C4-2B (cell line): ENCODE measurements at regions not wholly inside any gene's neighbourhood (a gene's known extent, or its start where the extent isn't known, plus 50 kb on each side); places are given as distances from the start of the nearest gene placed in this dataset.
"Not testable (repeated sequence)": the region's sequence is repeated elsewhere in the genome, so short reads cannot be mapped to it uniquely, and the experiment has no call there.

Experiments used
- H3K27ac ChIP-seq: fragments of 450-650 bp; 2 replicates; pipeline ENCODE4 v1.5.1; 2017
- ZFX ChIP-seq: fragments of 450-650 bp; IDR thresholded peaks from 2 replicates; pipeline ENCODE4 v1.6.1; 2017
- TF ChIP-seq, protein P1 (sequence below): fragments of 450-650 bp; conservative IDR thresholded peaks from 2 replicates; pipeline ENCODE4 v1.5.1; 2017; ENCODE audit warnings: mild to moderate bottlenecking

GRCh38 chr2:82998781-82999180 lies 1460.3 kb downstream of the SUCLG1 start:
- no peak overlapping the region for H3K27ac ChIP-seq
- TF ChIP-seq, protein P1, sequence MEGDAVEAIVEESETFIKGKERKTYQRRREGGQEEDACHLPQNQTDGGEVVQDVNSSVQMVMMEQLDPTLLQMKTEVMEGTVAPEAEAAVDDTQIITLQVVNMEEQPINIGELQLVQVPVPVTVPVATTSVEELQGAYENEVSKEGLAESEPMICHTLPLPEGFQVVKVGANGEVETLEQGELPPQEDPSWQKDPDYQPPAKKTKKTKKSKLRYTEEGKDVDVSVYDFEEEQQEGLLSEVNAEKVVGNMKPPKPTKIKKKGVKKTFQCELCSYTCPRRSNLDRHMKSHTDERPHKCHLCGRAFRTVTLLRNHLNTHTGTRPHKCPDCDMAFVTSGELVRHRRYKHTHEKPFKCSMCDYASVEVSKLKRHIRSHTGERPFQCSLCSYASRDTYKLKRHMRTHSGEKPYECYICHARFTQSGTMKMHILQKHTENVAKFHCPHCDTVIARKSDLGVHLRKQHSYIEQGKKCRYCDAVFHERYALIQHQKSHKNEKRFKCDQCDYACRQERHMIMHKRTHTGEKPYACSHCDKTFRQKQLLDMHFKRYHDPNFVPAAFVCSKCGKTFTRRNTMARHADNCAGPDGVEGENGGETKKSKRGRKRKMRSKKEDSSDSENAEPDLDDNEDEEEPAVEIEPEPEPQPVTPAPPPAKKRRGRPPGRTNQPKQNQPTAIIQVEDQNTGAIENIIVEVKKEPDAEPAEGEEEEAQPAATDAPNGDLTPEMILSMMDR, result no peak
- TF ChIP-seq ZFX, result no peak

DNA sequence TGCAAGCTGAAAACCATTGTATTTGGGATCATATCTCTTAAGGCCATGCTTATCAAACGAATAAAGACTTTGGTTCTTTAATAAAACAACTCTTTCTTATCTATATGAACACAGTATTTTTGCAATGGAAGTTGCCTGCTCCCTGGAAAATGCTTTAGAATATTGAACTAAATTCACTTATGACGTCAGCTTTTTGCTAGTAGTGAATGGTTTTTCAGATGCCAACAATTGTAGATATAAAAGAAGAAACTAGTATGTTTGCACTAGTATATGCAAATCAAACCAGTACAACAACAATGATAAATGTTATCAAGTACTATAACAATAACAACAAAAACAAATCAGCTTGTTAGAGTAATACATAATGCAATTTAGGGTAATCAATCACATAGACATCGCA lies 1462.9 kb downstream of the SUCLG1 start:
- TF ChIP-seq ZFX, result no peak
- TF ChIP-seq, protein P1, result no peak
- H3K27ac ChIP-seq, result no peak overlapping the region

GRCh38 chr2:82994151-82994550 lies 1464.9 kb downstream of the SUCLG1 start:
- TF ChIP-seq ZFX, result no peak
- TF ChIP-seq, protein P1, result no peak

DNA sequence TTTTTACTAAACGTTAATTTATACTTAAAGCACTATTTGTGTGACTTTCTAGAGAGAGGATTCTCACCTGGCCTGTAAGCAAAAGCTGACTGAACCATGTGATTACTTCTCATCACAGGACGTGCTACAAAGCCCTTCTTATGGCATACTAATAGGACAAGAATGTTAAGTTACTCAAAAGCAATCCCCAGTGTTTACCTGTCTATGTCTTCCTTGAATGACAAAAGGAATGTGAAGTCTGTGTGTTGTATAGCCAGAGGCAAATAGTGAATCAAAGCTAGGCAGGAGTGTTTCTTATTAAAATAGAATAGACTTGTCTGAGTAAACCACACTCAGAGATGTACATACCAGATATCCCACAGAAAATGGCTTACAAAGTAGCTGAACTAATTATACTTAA lies 1465.5 kb downstream of the SUCLG1 start:
- TF ChIP-seq ZFX, result no peak
- TF ChIP-seq, protein P1, result no peak
- H3K27ac ChIP-seq, result no peak overlapping the region

More at GRCh38 chr2:82994151-82994550, 1464.9 kb downstream of the SUCLG1 start:
- no peak overlapping the region for H3K27ac ChIP-seq

GRCh38 chr2:82992968-82993367 lies 1466.1 kb downstream of the SUCLG1 start:
- no peak for TF ChIP-seq ZFX
- TF ChIP-seq, protein P1, result no peak
- no peak overlapping the region for H3K27ac ChIP-seq

GRCh38 chr2:82987706-82988105 lies 1471.4 kb downstream of the SUCLG1 start:
- TF ChIP-seq, protein P1, result peak; percentile 51
- not testable (repeated sequence) for H3K27ac ChIP-seq

DNA sequence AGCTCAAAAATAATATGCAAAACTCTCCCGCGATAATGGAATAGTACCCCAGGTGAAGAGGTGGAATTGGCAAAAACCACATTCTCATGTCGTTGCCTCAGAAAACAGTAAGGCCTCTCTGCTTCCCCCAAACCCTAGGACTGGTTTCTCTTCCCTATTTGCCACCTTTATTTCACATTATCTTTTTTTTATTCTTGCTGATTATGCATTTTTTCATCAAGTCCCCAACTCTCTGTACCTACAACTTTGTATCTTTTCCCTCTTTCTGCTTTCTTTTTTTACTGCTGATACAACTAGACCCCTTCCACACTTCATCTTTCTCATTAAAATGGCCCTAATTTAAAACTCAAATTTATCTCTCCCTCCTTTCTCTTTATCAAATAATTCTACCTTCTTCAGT lies 1472.2 kb downstream of the SUCLG1 start:
- TF ChIP-seq, protein P1, result no peak
- no peak for TF ChIP-seq ZFX
- no peak overlapping the region for H3K27ac ChIP-seq
